PC-9 (cell line): ENCODE measurements at regions not wholly inside any gene's neighbourhood (a gene's known extent, or its start where the extent isn't known, plus 50 kb on each side); places are given as distances from the start of the nearest gene placed in this dataset.

Source experiments
- CTCF ChIP-seq: fragments of 200-600 bp; sonication (generic); conservative IDR thresholded peaks from 2 replicates; pipeline ENCODE4 v1.6.1; 2017; ENCODE audit warnings: mixed run types, antibody characterized with exemption, mild to moderate bottlenecking, moderate library complexity
- EZH2 ChIP-seq: fragments of 200-600 bp; sonication (generic); IDR thresholded peaks from 2 replicates; pipeline ENCODE4 v1.8.0; 2017; ENCODE audit warnings: antibody characterized with exemption, low read depth

DNA sequence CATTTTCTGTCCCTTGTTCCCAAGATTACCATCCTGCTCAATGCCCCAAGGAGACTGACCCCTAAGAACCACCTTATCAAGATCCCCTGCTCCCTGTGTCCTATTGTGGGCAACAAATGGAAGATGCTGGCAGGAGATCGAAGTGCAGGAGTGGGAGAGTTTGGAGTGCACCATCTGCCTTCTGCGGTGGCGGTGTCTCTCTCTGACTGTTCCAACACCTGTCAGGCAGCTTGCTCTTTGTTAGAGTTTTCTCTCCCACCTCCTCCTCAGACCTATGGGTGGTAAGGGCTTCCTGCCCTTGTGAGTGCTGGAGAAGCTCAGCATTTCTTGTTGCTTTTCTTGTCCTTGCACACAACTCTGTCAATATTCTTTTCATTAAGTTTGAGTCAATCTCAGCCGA, 64.1 kb upstream of the SPHKAP start:
- TF ChIP-seq CTCF, result no peak
- TF ChIP-seq EZH2, result no peak
